ENCODE measurements at regions not wholly inside any gene's neighbourhood (a gene's known extent, or its start where the extent isn't known, plus 50 kb on each side); places are given as distances from the start of the nearest gene placed in this dataset.

- no peaks in the 10 kb centered on the region for H3K36me3 ChIP-seq (ENCODE audit: control insufficient read depth in 2 of 2, insufficient read depth in 2 of 2, low read length in 1 of 2)
- POLR2A ChIA-PET, result no interaction called here
- no peak for FAIRE-seq
- BruUV-seq (replicated peaks), result no TSS peak
- no peak overlapping the region for H2AFZ ChIP-seq (ENCODE audit: control insufficient read depth, low read depth, low read length)
- no peaks in the 10 kb centered on the region for H3K79me2 ChIP-seq (ENCODE audit: control insufficient read depth, insufficient read depth, low read length)
- RAD21 ChIA-PET (ENCODE audit: unreplicated experiment), result no interaction called here
- in situ Hi-C loops (cut with MboI), result no loop called here
- ATAC-seq, result no peak
- no peak overlapping the region for H3K27ac ChIP-seq (ENCODE audit: control insufficient read depth, insufficient read depth)
- H4K20me1 ChIP-seq (ENCODE audit: control insufficient read depth, insufficient read depth), result no peaks in the 10 kb centered on the region
- H3K4me1 ChIP-seq (ENCODE audit: control insufficient read depth, insufficient read depth, low read length), result no peaks in the 10 kb centered on the region
- no peak for TF ChIP-seq PAX5 (IDR thresholded peaks at IDR 0.05; ENCODE audit: borderline replicate concordance, low read depth, low read length)
- TF ChIP-seq ZZZ3 (IDR thresholded peaks at IDR 0.05; ENCODE audit: control insufficient read depth, insufficient read length, low read depth), result no peak
- TF ChIP-seq CEBPZ (IDR thresholded peaks at IDR 0.05; ENCODE audit: low read depth, low read length), result no peak
- TF ChIP-seq STAT3 (IDR thresholded peaks at IDR 0.05; ENCODE audit: low read depth, low read length), result no peak
- no peak for TF ChIP-seq NFXL1 (IDR thresholded peaks at IDR 0.05; ENCODE audit: borderline replicate concordance)
- TF ChIP-seq MLLT1 (IDR thresholded peaks at IDR 0.05), result no peak
- TF ChIP-seq MEF2B (IDR thresholded peaks at IDR 0.05; ENCODE audit: partially characterized antibody, poor library complexity, severe bottlenecking), result no peak
- TF ChIP-seq LARP7 (IDR thresholded peaks at IDR 0.05), result no peak
- TF ChIP-seq PKNOX1 (IDR thresholded peaks at IDR 0.05), result no peak
- TF ChIP-seq SMARCA5 (IDR thresholded peaks at IDR 0.05), result no peak
- no peak for TF ChIP-seq TAF1 (IDR thresholded peaks at IDR 0.05; ENCODE audit: borderline replicate concordance, low read depth, low read length)
- H3K4me3 ChIP-seq, result no peak overlapping the region
- SMC1A ChIA-PET (ENCODE audit: uncharacterized antibody, unreplicated experiment), result no interaction called here
- H3K4me2 ChIP-seq (ENCODE audit: control insufficient read depth, insufficient read depth), result no peak overlapping the region
- intact Hi-C loops (cut with micrococcal nuclease; ENCODE audit: unreplicated experiment), result no loop called here
- DNase-seq (ENCODE audit: low read depth, low spot score), result no peak
- no peak overlapping the region for H3K9ac ChIP-seq (ENCODE audit: control insufficient read depth, insufficient read depth, low read length)
- H3K27me3 ChIP-seq (replicated peaks in 1 of 2; ENCODE audit: control insufficient read depth in 2 of 2, insufficient read depth in 2 of 2, low read length in 1 of 2), result no peaks in the 10 kb centered on the region
- WGBS (ENCODE audit: insufficient coverage, insufficient replicate concordance, low lambda C conversion rate, missing lambda C conversion rate), result 39% methylated on average over 2 of the region's 2 CpGs
- CTCF ChIA-PET, result no interaction called here
- H3K9me3 ChIP-seq (replicated peaks; ENCODE audit: control insufficient read depth, insufficient read depth, low read length), result no peaks in the 10 kb centered on the region
These were observed 2136.2 kb upstream of the CELF4 start for GRCh38 chr18:39701839-39702238.

Data from GM12878 (cell line).